Activated CD8-positive, alpha-beta memory T cell treated with anti-CD3 and anti-CD28 coated beads for 36 hours (primary cell): ENCODE measurements at regions not wholly inside any gene's neighbourhood (a gene's known extent, or its start where the extent isn't known, plus 50 kb on each side); places are given as distances from the start of the nearest gene placed in this dataset.

ENCODE experiments used
- CTCF ChIA-PET: fragments of 350-600 bp; sonication (Branson Sonifier 250); formaldehyde crosslinking; loops from one replicate; lab custom pipeline; 2021; ENCODE audit warnings: antibody characterized with exemption; lab: Charles Lee
- POLR2A ChIA-PET: fragments of 350-600 bp; sonication (Branson Sonifier 250); formaldehyde crosslinking; loops from one replicate; lab custom pipeline; 2021; ENCODE audit warnings: antibody characterized with exemption; lab: Charles Lee

DNA sequence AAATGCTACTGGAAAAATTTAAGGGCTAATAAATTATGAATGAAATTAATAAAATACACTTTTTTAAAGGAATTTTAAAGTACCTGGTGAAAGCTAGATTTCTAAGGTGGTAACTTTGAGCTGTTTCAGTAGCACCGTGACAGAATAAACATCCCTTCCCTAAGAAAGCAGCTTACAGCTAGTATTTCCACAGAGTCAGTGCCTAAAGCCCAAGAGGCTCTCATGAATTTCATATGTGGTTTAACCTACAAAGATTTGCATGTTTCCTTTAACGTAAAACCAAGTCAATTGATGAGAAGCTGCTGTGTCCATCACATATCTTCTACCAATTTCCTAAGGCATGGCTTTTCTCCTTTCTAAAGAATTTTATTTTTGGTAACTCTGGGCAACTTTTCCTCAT lies 56.8 kb downstream of the IFNG start:
- POLR2A ChIA-PET: no interaction called here

GRCh38 chr12:68102163-68102562 lies 57.4 kb downstream of the IFNG start:
- CTCF ChIA-PET: no interaction called here
- POLR2A ChIA-PET: no interaction called here

More for the DNA sequence above, 56.8 kb downstream of the IFNG start:
- CTCF ChIA-PET: no interaction called here

GRCh38 chr12:68100241-68100640 lies 59.3 kb downstream of the IFNG start:
- POLR2A ChIA-PET: no interaction called here
- CTCF ChIA-PET: no interaction called here

GRCh38 chr12:68098939-68099338 lies 60.6 kb downstream of the IFNG start:
- CTCF ChIA-PET: no interaction called here
- POLR2A ChIA-PET: no interaction called here

DNA sequence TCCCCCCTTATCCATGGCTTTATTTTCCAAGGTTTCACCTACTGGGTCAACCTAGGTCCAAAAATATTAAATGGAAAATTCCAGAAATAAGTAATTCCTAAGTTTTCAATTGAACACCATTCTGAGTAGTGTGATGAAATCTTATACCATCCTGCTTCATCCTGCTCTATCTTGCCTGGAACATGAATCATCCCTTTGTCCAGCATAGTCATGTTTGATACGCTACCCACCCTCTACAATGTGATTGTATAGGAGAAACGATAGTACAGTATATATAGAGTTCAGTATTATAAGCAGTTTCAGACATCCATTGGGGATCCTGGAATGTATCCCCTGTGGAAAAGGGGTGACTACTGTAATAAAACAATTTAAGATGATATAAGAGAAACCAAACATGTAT lies 62.2 kb downstream of the IFNG start:
- ChIA-PET CTCF (no interaction called here), POLR2A (no interaction called here)

GRCh38 chr12:68094645-68095395 lies 64.7 kb downstream of the IFNG start:
- ChIA-PET CTCF (no interaction called here), POLR2A (no interaction called here)

DNA sequence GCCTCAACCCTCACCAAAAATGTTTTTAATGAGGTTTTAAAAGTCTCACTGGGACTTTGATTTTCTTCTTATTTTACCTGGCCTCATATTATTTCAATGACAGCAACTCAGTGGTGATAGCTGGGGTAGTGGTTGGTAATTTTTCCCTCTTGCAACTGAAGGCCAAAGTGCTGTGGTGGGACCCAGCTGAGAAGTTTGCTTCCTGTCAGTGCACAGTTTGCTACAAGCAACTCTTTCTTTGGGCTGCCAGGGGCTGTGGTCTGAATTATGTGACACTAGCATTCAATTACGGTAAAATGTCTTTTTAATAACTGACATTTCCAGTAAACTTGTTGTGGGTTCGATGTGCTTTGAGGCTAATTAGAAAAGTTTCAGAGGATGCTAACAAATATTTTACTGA lies 65.3 kb downstream of the IFNG start:
- POLR2A ChIA-PET: no interaction called here
- CTCF ChIA-PET: no interaction called here

DNA sequence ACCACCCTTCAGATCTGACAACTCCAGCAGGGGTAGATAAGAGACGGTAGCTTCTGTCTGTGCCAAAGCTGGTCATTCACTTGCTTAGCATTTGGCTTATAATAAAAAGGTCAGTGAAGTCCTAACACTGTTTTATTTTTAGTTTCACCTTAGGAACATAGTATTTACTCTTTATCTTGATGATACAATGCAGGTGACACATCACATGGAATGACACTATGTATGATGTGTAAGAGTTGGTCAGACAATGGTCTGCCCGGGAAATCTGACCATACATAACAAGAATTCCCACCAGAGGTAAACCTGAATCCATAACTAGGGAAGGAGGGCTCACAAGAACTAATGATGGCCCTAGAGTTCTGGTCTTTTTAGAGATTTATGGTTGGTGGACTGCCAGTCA lies 66.6 kb downstream of the IFNG start:
- POLR2A ChIA-PET: no interaction called here
- CTCF ChIA-PET: no interaction called here

- POLR2A ChIA-PET: no interaction called here
- CTCF ChIA-PET: no interaction called here
These were observed 70.4 kb downstream of the IFNG start for GRCh38 chr12:68089101-68089500.

GRCh38 chr12:68086019-68086603 lies 73.4 kb downstream of the IFNG start:
- CTCF ChIA-PET: no interaction called here

GRCh38 chr12:68081561-68081960 lies 78.0 kb downstream of the IFNG start:
- ChIA-PET CTCF (interaction anchor here (1.0 to 1.3 kb wide), 2 partner anchors 39 to 40 kb away, joined by 3 read pairs; no protein-coding TSS in a partner anchor), POLR2A (interaction anchor here (0.6 to 2.0 kb wide), 2 partner anchors 38 to 77 kb away, joined by 3 to 8 read pairs; no protein-coding TSS in a partner anchor)

More at GRCh38 chr12:68086019-68086603, 73.4 kb downstream of the IFNG start:
- POLR2A ChIA-PET: no interaction called here

DNA sequence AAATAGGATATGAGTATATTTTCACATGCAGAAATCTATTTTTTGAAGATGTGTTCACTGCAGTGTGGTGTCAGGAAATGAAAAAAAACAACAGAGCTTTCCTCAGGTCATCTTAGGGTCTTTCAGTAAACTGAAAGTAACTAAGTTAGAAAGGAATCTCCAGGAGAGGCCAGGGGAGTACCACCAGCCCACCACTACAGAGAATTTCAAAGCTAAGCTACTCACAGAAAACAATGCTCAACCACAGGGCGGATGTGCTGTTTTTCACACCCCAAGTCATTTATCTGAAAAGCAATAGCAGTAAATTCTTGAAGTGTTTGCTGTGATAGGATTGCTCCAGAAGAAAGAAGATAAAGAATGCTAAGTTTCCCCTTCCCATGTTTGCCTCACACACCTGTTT lies 79.0 kb downstream of the IFNG start:
- ChIA-PET CTCF (interaction anchor here (1.3 kb wide), 1 partner anchor 39 kb away, joined by 3 read pairs; no protein-coding TSS in a partner anchor), POLR2A (interaction anchor here (0.6 to 2.0 kb wide), 3 partner anchors 39 to 68 kb away, joined by 3 to 8 read pairs (median 3); no protein-coding TSS in a partner anchor)

GRCh38 chr12:68078737-68079136 lies 80.8 kb downstream of the IFNG start:
- CTCF ChIA-PET: interaction anchor here (0.6 to 1.6 kb wide), 2 partner anchors 10 to 35 kb away, joined by 3 read pairs; no protein-coding TSS in a partner anchor
- POLR2A ChIA-PET: no interaction called here

DNA sequence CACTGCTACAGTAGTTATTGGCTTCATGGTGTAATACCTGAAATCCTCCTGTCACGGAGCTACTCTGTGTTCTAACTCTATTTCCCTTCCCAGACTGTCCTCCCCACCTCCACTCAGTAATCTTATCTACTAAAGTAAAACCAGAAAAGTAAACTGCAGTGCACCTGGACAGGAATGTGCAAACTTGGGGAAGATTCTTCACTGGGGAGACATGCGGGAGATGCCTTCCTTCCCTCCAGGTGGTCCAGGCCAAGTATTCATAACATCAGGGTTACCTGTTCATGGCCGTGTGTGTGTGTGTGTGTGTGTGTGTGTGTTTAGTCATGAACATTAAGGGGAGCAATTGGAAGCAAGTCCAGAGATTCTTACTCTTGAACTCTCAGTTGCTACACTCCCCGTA lies 84.1 kb downstream of the IFNG start:
- POLR2A ChIA-PET: no interaction called here
- CTCF ChIA-PET: interaction anchor here (0.6 to 1.2 kb wide), 2 partner anchors 42 to 149 kb away, joined by 4 read pairs; no protein-coding TSS in a partner anchor

GRCh38 chr12:68074306-68075027 lies 85.1 kb downstream of the IFNG start:
- CTCF ChIA-PET: interaction anchor here (0.6 to 1.2 kb wide), 2 partner anchors 43 to 150 kb away, joined by 4 read pairs; no protein-coding TSS in a partner anchor
- POLR2A ChIA-PET: no interaction called here

DNA sequence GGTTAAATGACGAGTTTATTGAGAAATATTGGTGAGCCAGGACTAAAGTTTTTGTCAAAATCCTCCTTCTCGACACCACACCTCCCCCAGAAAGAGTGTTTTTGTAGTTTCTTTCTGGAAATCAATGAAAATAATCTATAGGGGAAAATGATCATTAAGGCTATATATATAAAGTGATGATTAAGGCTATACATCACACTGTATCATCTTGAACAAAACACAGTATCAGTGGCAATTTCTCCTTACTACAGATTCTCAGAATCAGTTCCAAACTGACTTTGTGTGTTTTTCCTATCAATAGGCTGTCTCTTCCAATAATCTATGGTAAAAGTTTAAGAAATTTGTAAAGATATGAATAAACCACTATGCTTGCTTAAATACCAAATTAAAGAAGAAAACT lies 81.7 kb downstream of the IFNG-AS1 start:
- CTCF ChIA-PET: no interaction called here
- POLR2A ChIA-PET: no interaction called here
